K562 (cell line): ENCODE measurements at regions not wholly inside any gene's neighbourhood (a gene's known extent, or its start where the extent isn't known, plus 50 kb on each side); places are given as distances from the start of the nearest gene placed in this dataset.

Experiments
- BRCA1 ChIP-seq, 2 experiments: fragments of 450-650 bp in 1 of 2; sonication (generic) in 1 of 2; formaldehyde crosslinking in 1 of 2; IDR thresholded peaks; 2 replicates each; pipeline versions ENCODE4 v1.5.0 to v1.6.1; 2017 to 2020; ENCODE audit warnings: mild to moderate bottlenecking in 1 of 2, missing genetic modification reagents in 1 of 2
- BRF1 ChIP-seq: IDR thresholded peaks from 3 replicates; pipeline ENCODE4 v1.6.1; 2011; ENCODE audit warnings: borderline replicate concordance, mild to moderate bottlenecking; ENCODE audit not compliant: insufficient read length; ENCODE audit errors: extremely low read depth
- CHD7 ChIP-seq: fragments of 200-600 bp; sonication (generic); IDR thresholded peaks from one replicate; pipeline ENCODE4 v1.6.1; 2012; ENCODE audit warnings: mild to moderate bottlenecking, low read depth, low read length, inconsistent platforms
- FOXJ2 ChIP-seq: fragments of 200-800 bp; sonication (Bioruptor generic); IDR thresholded peaks from 2 replicates; pipeline ENCODE4 v1.6.1; 2016; ENCODE audit warnings: missing genetic modification characterization, missing compliant biosample characterization
- FOXK1 ChIP-seq: sonication (generic); formaldehyde crosslinking; IDR thresholded peaks from 2 replicates; pipeline ENCODE4 v1.8.0; 2022; ENCODE audit warnings: missing genetic modification reagents, mild to moderate bottlenecking, borderline replicate concordance
- GTF2A2 ChIP-seq: IDR thresholded peaks from 2 replicates; pipeline ENCODE4 v1.6.1; 2016; ENCODE audit warnings: mild to moderate bottlenecking, missing genetic modification characterization, missing compliant biosample characterization
- KAT8 ChIP-seq: fragments of 450-650 bp; IDR thresholded peaks from 2 replicates; pipeline ENCODE4 v1.6.1; 2016; ENCODE audit warnings: low read depth, mild to moderate bottlenecking
- PHB ChIP-seq: fragments of 250-450 bp; sonication (Bioruptor Pico); IDR thresholded peaks from 2 replicates; pipeline ENCODE4 v1.5.0; 2021
- PHTF2 ChIP-seq: fragments of 250-450 bp; sonication (Bioruptor Pico); IDR thresholded peaks from 2 replicates; pipeline ENCODE4 v1.5.0; 2021; ENCODE audit warnings: mild to moderate bottlenecking
- SMARCC2 ChIP-seq: fragments of 450-650 bp; IDR thresholded peaks from 2 replicates; pipeline ENCODE4 v1.6.1; 2017; ENCODE audit warnings: antibody characterized with exemption, moderate library complexity, mild to moderate bottlenecking, low read depth
- U2AF1 ChIP-seq: fragments of 200-400 bp; formaldehyde crosslinking; optimal IDR thresholded peaks from 2 replicates; pipeline ENCODE3; 2017; ENCODE audit warnings: mild to moderate bottlenecking, low read depth, low read length, moderate library complexity
- XRCC3 ChIP-seq: fragments of 450-650 bp; IDR thresholded peaks from 2 replicates; pipeline ENCODE4 v1.6.1; 2017; ENCODE audit warnings: mild to moderate bottlenecking, moderate library complexity
- ZBTB34 ChIP-seq: fragments of 250-450 bp; sonication (Bioruptor Pico); IDR thresholded peaks from 2 replicates; pipeline ENCODE4 v1.8.0; 2021; ENCODE audit warnings: mild to moderate bottlenecking, moderate library complexity

DNA sequence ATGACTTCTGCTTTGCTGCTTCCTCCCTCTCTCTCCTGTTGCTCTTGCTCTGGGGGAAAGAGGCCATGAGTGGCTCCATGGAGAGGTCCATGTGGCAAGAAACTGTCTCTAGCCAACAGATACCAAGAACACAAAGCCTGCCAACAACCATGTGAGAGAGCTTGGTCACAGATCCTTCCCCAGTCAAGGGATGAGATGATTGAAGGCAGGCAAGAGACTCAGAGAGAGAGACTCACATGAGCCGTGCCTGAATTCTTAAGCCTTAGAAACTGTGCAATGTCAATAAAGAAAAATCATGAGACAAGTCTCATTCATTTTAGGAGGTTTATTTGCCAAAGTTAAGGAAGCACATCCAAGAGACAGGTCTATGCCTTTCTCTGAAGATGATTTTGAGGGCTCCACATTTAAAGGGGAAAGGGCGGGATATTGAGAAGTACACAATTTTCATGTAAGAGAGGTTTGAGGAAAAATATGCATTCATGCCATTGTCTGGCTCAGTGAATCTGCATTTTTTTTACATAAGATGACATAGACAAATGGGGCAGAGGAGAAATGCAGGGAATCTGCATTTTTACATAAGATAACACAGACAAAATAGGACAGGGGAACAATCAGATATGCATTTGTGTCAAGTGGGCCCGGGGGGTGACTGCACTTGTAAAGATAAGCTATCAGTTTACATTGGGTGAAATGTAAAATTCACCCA is 59.5 kb upstream of the SUCLG2 start (continued):
- TF ChIP-seq CHD7 (no peak), PHTF2 (CRISPR knock-in tag) (no peak), PHB (CRISPR knock-in tag) (no peak), KAT8 (no peak), SMARCC2 (no peak), FOXJ2 (tag) (no peak), ZBTB34 (CRISPR knock-in tag) (no peak), BRF1 (no peak), FOXK1 (CRISPR knock-in tag) (no peak), U2AF1 (no peak), BRCA1 (IDR thresholded peaks at IDR 0.05) (no peak), BRCA1 (CRISPR knock-in tag; IDR thresholded peaks at IDR 0.05) (no peak), GTF2A2 (no peak), XRCC3 (no peak)
